Testis (tissue), 2 donors: ENCODE measurements at regions not wholly inside any gene's neighbourhood (a gene's known extent, or its start where the extent isn't known, plus 50 kb on each side); places are given as distances from the start of the nearest gene placed in this dataset.

Experiments used
- CTCF ChIP-seq, 3 experiments: fragments of 450-650 bp in 2 of 3; fragments of 200-600 bp in 1 of 3; sonication (generic) in 1 of 3; IDR thresholded peaks; one replicate each; pipeline ENCODE4 v1.5.1; 2016 to 2019; ENCODE audit warnings: antibody characterized with exemption in 3 of 3, mild to moderate bottlenecking in 2 of 3, moderate library complexity in 1 of 3
- POLR2A ChIP-seq: fragments of 450-650 bp; IDR thresholded peaks from one replicate; pipeline ENCODE4 v1.6.1; 2017; ENCODE audit warnings: antibody characterized with exemption, mild to moderate bottlenecking, moderate library complexity

GRCh38 chr5:68680366-68680765, 413.4 kb upstream of the SLC30A5 start:
- no peak for TF ChIP-seq CTCF (IDR thresholded peaks at IDR 0.05)
- no peak for TF ChIP-seq POLR2A
